ENCODE measurements at regions not wholly inside any gene's neighbourhood (a gene's known extent, or its start where the extent isn't known, plus 50 kb on each side); places are given as distances from the start of the nearest gene placed in this dataset.

GRCh38 chr15:67991706-67992105 lies 62.4 kb upstream of the PIAS1 start:
- no peaks in the 10 kb centered on the region for H3K36me3 Mint-ChIP-seq (ENCODE audit: low read depth)
- H3K27ac ChIP-seq (ENCODE audit: low read depth in 1 of 2, low read length in 2 of 2) = no peak overlapping the region
- H3K27ac Mint-ChIP-seq = no peak overlapping the region
- no peaks in the 10 kb centered on the region for H3K9me3 Mint-ChIP-seq
- no peak for ATAC-seq (ENCODE audit: poor library complexity)
- H3K36me3 ChIP-seq (ENCODE audit: insufficient read depth, low read length) = no peaks in the 10 kb centered on the region
- DNase-seq = no peak
- H3K4me3 ChIP-seq (ENCODE audit: low read length) = no peak overlapping the region
- no peaks in the 10 kb centered on the region for H3K27me3 ChIP-seq (ENCODE audit: control insufficient read depth in 1 of 2, insufficient read depth in 2 of 2, low read length in 2 of 2)
- H3K4me1 Mint-ChIP-seq (ENCODE audit: low read depth) = no peaks in the 10 kb centered on the region
- ChIA-PET CTCF (no interaction called here), POLR2A (no interaction called here)
- no peak for TF ChIP-seq CTCF (IDR thresholded peaks at IDR 0.05)
- H3K9me3 ChIP-seq (ENCODE audit: control insufficient read depth in 1 of 2, insufficient read depth in 1 of 2, low read length in 2 of 2) = no peaks in the 10 kb centered on the region
- no peaks in the 10 kb centered on the region for H3K4me1 ChIP-seq (ENCODE audit: insufficient read depth, low read length)
- no peak overlapping the region for H3K4me3 Mint-ChIP-seq
- intact Hi-C loops (cut with DNase I, micrococcal nuclease) = no loop called here
- H3K27me3 Mint-ChIP-seq = peaks cover 9% of the 10 kb centered on the region

GRCh38 chr15:67992411-67992810 lies 61.7 kb upstream of the PIAS1 start:
- no peak for TF ChIP-seq CTCF (IDR thresholded peaks at IDR 0.05)
- H3K27me3 ChIP-seq (ENCODE audit: control insufficient read depth in 1 of 2, insufficient read depth in 2 of 2, low read length in 2 of 2) = no peaks in the 10 kb centered on the region
- H3K36me3 ChIP-seq (ENCODE audit: insufficient read depth, low read length) = no peaks in the 10 kb centered on the region
- Mint-ChIP-seq H3K27ac (no peak overlapping the region), H3K9me3 (no peaks in the 10 kb centered on the region), H3K36me3 (ENCODE audit: low read depth) (no peaks in the 10 kb centered on the region), H3K4me3 (no peak overlapping the region), H3K27me3 (peaks cover 9% of the 10 kb centered on the region), H3K4me1 (ENCODE audit: low read depth) (no peaks in the 10 kb centered on the region)
- no peak overlapping the region for H3K27ac ChIP-seq (ENCODE audit: low read depth in 1 of 2, low read length in 2 of 2)
- POLR2A ChIA-PET = no interaction called here
- CTCF ChIA-PET = interaction anchor here (0.6 kb wide), 1 partner anchor 22 kb away, joined by 6 read pairs; no protein-coding TSS in a partner anchor
- intact Hi-C loops (cut with DNase I, micrococcal nuclease) = no loop called here
- H3K4me3 ChIP-seq (ENCODE audit: low read length) = no peak overlapping the region
- no peak for ATAC-seq (ENCODE audit: poor library complexity)
- no peak for DNase-seq
- no peaks in the 10 kb centered on the region for H3K4me1 ChIP-seq (ENCODE audit: insufficient read depth, low read length)
- H3K9me3 ChIP-seq (ENCODE audit: control insufficient read depth in 1 of 2, insufficient read depth in 1 of 2, low read length in 2 of 2) = no peaks in the 10 kb centered on the region

GRCh38 chr15:67992834-67993233 lies 61.3 kb upstream of the PIAS1 start:
- no peak for TF ChIP-seq CTCF (IDR thresholded peaks at IDR 0.05)
- no peaks in the 10 kb centered on the region for H3K4me1 ChIP-seq (ENCODE audit: insufficient read depth, low read length)
- no peak overlapping the region for H3K27ac Mint-ChIP-seq
- CTCF ChIA-PET = interaction anchor here (0.5 to 0.6 kb wide), 2 partner anchors 23 to 1234 kb away, joined by 5 to 6 read pairs; no protein-coding TSS in a partner anchor
- peaks cover 9% of the 10 kb centered on the region for H3K27me3 Mint-ChIP-seq
- H3K27me3 ChIP-seq (ENCODE audit: control insufficient read depth in 1 of 2, insufficient read depth in 2 of 2, low read length in 2 of 2) = no peaks in the 10 kb centered on the region
- H3K4me3 ChIP-seq (ENCODE audit: low read length) = no peak overlapping the region
- H3K9me3 Mint-ChIP-seq = no peaks in the 10 kb centered on the region
- H3K9me3 ChIP-seq (ENCODE audit: control insufficient read depth in 1 of 2, insufficient read depth in 1 of 2, low read length in 2 of 2) = no peaks in the 10 kb centered on the region
- H3K4me3 Mint-ChIP-seq = no peak overlapping the region
- H3K27ac ChIP-seq (ENCODE audit: low read depth in 1 of 2, low read length in 2 of 2) = no peak overlapping the region
- no peak for DNase-seq
- no peaks in the 10 kb centered on the region for H3K36me3 Mint-ChIP-seq (ENCODE audit: low read depth)
- no peaks in the 10 kb centered on the region for H3K4me1 Mint-ChIP-seq (ENCODE audit: low read depth)
- POLR2A ChIA-PET = no interaction called here
- intact Hi-C loops (cut with DNase I, micrococcal nuclease) = no loop called here
- no peak for ATAC-seq (ENCODE audit: poor library complexity)
- no peaks in the 10 kb centered on the region for H3K36me3 ChIP-seq (ENCODE audit: insufficient read depth, low read length)
